ENCODE measurements at regions not wholly inside any gene's neighbourhood (a gene's known extent, or its start where the extent isn't known, plus 50 kb on each side); places are given as distances from the start of the nearest gene placed in this dataset.

- no peak for TF ChIP-seq ZFX (IDR thresholded peaks at IDR 0.05)
- no peak for TF ChIP-seq CTCF (conservative IDR thresholded peaks at IDR 0.05)
- H3K27ac ChIP-seq, result no peak overlapping the region
Measured at GRCh38 chr12:84658877-84659276, 253.7 kb downstream of the SLC6A15 start.

GRCh38 chr12:84656705-84657104 lies 255.9 kb downstream of the SLC6A15 start:
- TF ChIP-seq ZFX (IDR thresholded peaks at IDR 0.05), result no peak
- no peak for TF ChIP-seq CTCF (conservative IDR thresholded peaks at IDR 0.05)
- H3K27ac ChIP-seq, result no peak overlapping the region

- H3K27ac ChIP-seq, result no peak overlapping the region
- no peak for TF ChIP-seq CTCF (conservative IDR thresholded peaks at IDR 0.05)
- TF ChIP-seq ZFX (IDR thresholded peaks at IDR 0.05), result no peak
Measured at GRCh38 chr12:84653482-84653881, 259.1 kb downstream of the SLC6A15 start.

- H3K27ac ChIP-seq, result no peak overlapping the region
- TF ChIP-seq ZFX (IDR thresholded peaks at IDR 0.05) (no peak), CTCF (conservative IDR thresholded peaks at IDR 0.05) (no peak)
Measured at GRCh38 chr12:84648425-84648824, 264.2 kb downstream of the SLC6A15 start.

DNA sequence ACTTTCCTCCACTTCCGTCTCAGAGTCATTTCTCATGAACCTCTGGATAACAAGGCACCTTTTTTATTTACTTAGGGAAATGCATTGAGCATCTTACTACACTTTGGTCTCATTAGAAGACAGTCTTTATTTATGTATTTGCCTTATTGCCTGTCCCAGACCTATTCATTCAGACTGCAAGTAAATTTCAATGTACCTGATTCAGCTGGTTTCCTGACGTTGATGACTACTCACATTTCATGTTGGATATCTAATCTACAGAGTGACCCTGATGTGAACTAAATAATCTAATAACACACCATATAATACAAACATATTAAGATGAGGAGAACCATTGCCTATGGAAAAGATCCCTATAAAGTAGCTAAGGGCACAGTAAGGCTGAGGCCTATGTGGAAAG lies 267.7 kb downstream of the SLC6A15 start:
- no peak for TF ChIP-seq ZFX (IDR thresholded peaks at IDR 0.05)
- TF ChIP-seq CTCF (conservative IDR thresholded peaks at IDR 0.05), result no peak
- no peak overlapping the region for H3K27ac ChIP-seq

GRCh38 chr12:84643993-84644392 lies 268.6 kb downstream of the SLC6A15 start:
- TF ChIP-seq ZFX (IDR thresholded peaks at IDR 0.05), result no peak
- no peak for TF ChIP-seq CTCF (conservative IDR thresholded peaks at IDR 0.05)
- no peak overlapping the region for H3K27ac ChIP-seq

- TF ChIP-seq CTCF (conservative IDR thresholded peaks at IDR 0.05) (no peak), ZFX (IDR thresholded peaks at IDR 0.05) (no peak)
- H3K27ac ChIP-seq, result no peak overlapping the region
Measured at GRCh38 chr12:84641940-84642545, 270.6 kb downstream of the SLC6A15 start.
